Upper lobe of left lung (tissue), 4 donors: ENCODE measurements at regions not wholly inside any gene's neighbourhood (a gene's known extent, or its start where the extent isn't known, plus 50 kb on each side); places are given as distances from the start of the nearest gene placed in this dataset.

ENCODE experiments used
- CTCF ChIP-seq, 6 experiments: fragments of 450-650 bp in 4 of 6; fragments of 200-600 bp in 2 of 6; sonication (generic) in 2 of 6; IDR thresholded peaks; one replicate each; pipeline ENCODE4 v1.5.1; 2016 to 2019; ENCODE audit warnings: antibody characterized with exemption in 6 of 6
- EP300 ChIP-seq, 4 donors: sonication (generic); formaldehyde crosslinking; IDR thresholded peaks; one replicate each; pipeline ENCODE4 v1.5.1; 2017; ENCODE audit warnings: antibody characterized with exemption in 4 of 4, control low read depth in 2 of 4
- POLR2A ChIP-seq, 4 donors: fragments of 450-650 bp; IDR thresholded peaks; one replicate each; pipeline ENCODE4 v1.5.1; 2016 to 2017; ENCODE audit warnings: antibody characterized with exemption in 4 of 4, mild to moderate bottlenecking in 2 of 4
- POLR2AphosphoS5 ChIP-seq, 2 donors: sonication (generic); formaldehyde crosslinking; IDR thresholded peaks; one replicate each; pipeline ENCODE4 v1.5.1; 2017; ENCODE audit warnings: antibody characterized with exemption in 2 of 2

DNA sequence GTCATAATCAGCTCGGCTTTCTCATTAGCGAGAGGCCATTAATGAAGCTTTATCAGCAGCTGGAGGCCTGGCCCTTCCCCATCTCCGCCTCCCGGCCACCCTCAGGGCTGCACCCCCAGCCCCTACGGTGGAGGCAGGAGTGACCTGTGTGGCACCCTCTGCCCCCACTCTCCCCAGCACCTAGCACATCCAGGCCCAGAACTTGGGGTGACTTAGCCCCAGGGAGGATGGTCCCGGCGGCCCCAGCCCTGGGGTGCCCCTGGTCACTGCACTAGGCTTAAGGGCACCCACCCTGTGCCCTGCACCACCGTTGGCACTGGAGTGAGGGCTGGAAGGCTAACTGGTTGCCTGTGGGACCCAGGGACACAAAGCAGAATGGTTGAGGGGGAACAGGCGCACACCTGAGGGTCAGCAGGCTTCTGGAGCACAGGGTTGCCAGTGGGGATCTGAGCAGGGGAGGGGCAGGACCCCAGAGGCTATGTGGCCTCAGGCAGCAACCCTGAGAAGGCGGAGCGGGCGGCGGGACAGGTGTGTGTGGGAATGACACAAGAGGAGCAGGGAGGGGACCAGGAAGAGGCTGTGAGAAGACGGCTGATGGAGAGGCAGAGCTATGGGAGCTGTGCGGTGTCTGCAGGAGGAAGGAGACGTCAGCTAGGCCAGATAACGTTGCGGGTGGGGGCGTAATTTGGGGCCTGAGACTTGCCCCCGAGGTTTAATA, 120.2 kb downstream of the FAM53A start:
- TF ChIP-seq CTCF (IDR thresholded peaks at IDR 0.05) (no peak), POLR2A (IDR thresholded peaks at IDR 0.05) (no peak), EP300 (IDR thresholded peaks at IDR 0.05) (no peak), POLR2AphosphoS5 (IDR thresholded peaks at IDR 0.05) (no peak)
